Esophagus squamous epithelium (tissue), 5 donors: ENCODE measurements at regions not wholly inside any gene's neighbourhood (a gene's known extent, or its start where the extent isn't known, plus 50 kb on each side); places are given as distances from the start of the nearest gene placed in this dataset.

Experiments
- DNase-seq: peaks from one replicate; lab custom pipeline; 2025; lab: John Stamatoyannopoulos, UW
- H3K27ac ChIP-seq, 4 donors: fragments of 200-600 bp; sonication (generic); one replicate each; pipeline ENCODE4 v1.5.1; 2016 to 2019; ENCODE audit warnings: mild to moderate bottlenecking in 1 of 4
- H3K27me3 ChIP-seq, 4 donors: fragments of 200-600 bp; sonication (generic); 1 replicate in 3 of 4; 2 replicates in 1 of 4; pipeline versions ENCODE4 v1.5.1 to v1.6.0; 2017 to 2021; ENCODE audit warnings: antibody characterized with exemption in 1 of 4
- H3K36me3 ChIP-seq, 3 donors: fragments of 200-600 bp; sonication (generic); one replicate each; pipeline ENCODE4 v1.5.1; 2016 to 2019
- H3K4me1 ChIP-seq, 3 donors: fragments of 200-600 bp; sonication (generic); one replicate each; pipeline ENCODE4 v1.5.1; 2017 to 2019
- H3K4me3 ChIP-seq, 4 donors: fragments of 200-600 bp; sonication (generic); 1 replicate in 3 of 4; 2 replicates in 1 of 4; pipeline ENCODE4 v1.5.1; 2016 to 2019; ENCODE audit warnings: mild to moderate bottlenecking in 2 of 4, moderate library complexity in 1 of 4
- H3K9me3 ChIP-seq, 3 donors: fragments of 200-600 bp; sonication (generic); one replicate each; pipeline ENCODE4 v1.5.1; 2016 to 2019
- CTCF ChIP-seq, 6 experiments: fragments of 450-650 bp in 4 of 6; fragments of 200-600 bp in 2 of 6; sonication (generic) in 2 of 6; IDR thresholded peaks; one replicate each; pipeline ENCODE4 v1.5.1; 2016 to 2019; ENCODE audit warnings: antibody characterized with exemption in 6 of 6, mild to moderate bottlenecking in 4 of 6, moderate library complexity in 4 of 6
- POLR2A ChIP-seq, 4 donors: fragments of 450-650 bp; IDR thresholded peaks; one replicate each; pipeline ENCODE4 v1.6.1; 2017; ENCODE audit warnings: antibody characterized with exemption in 4 of 4, mild to moderate bottlenecking in 4 of 4, moderate library complexity in 3 of 4
- WGBS, 2 donors: methylation state at CpG; one replicate each; pipeline ENCODE4 v1.1.5; 2018; 5-methylcytosine and 5-hydroxymethylcytosine counted together
- intact Hi-C: fragments of 100-400 bp; cut with DNase I; formaldehyde crosslinking; loops from one replicate; pipeline ENCODE4 v1.15.0; 2022
- donor health status: DM: yes; HTN: yes; CAD: no.

- TF ChIP-seq POLR2A (IDR thresholded peaks at IDR 0.05): no peak
- TF ChIP-seq CTCF (IDR thresholded peaks at IDR 0.05): no peak
- no peaks in the 10 kb centered on the region for H3K36me3 ChIP-seq
- DNase-seq: no peak
- H3K27ac ChIP-seq: no peak overlapping the region
- no peak overlapping the region for H3K4me3 ChIP-seq
- no peaks in the 10 kb centered on the region for H3K9me3 ChIP-seq
- 11 to 13% methylated on average over 1 of the region's 1 CpG for WGBS, 2 donors
- H3K27me3 ChIP-seq: no peaks in the 10 kb centered on the region
- H3K4me1 ChIP-seq: no peaks in the 10 kb centered on the region
- intact Hi-C loops: no loop called here
Observed at GRCh38 chr18:5787936-5788335, 107.4 kb downstream of the TMEM200C start.

DNA sequence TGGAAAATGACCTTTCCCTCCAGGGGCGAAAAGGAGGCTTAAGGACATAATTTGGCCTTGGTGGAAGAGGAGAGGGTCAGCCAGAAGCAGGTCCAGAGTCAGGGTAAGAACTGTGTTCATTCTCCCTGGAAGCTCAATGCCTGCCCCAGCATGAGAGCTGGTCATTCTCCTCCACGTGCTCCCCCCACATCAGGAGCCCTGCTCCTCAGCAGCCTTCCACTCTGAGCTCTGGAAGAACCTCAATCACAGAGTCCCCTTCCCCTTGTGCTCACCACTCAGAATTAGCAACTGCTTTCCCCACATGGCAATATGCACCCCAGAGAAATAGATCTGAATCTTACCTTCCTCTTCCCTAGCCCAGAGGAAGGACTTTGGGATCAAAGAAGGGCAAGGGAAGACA, 115.4 kb downstream of the TMEM200C start:
- H3K27ac ChIP-seq: no peak overlapping the region
- H3K9me3 ChIP-seq: no peaks in the 10 kb centered on the region
- H3K36me3 ChIP-seq: no peaks in the 10 kb centered on the region
- WGBS, 2 donors: 11 to 22% methylated on average over 2 of the region's 2 CpGs
- H3K4me1 ChIP-seq: no peaks in the 10 kb centered on the region
- H3K27me3 ChIP-seq: no peaks in the 10 kb centered on the region
- DNase-seq: no peak
- intact Hi-C loops: no loop called here
- TF ChIP-seq POLR2A (IDR thresholded peaks at IDR 0.05) (no peak), CTCF (IDR thresholded peaks at IDR 0.05) (no peak)
- H3K4me3 ChIP-seq: no peak overlapping the region

- Histone ChIP-seq H3K36me3 (no peaks in the 10 kb centered on the region), H3K27ac (peak overlapping the region in 1 of 4 donors; percentile 13), H3K4me1 (no peaks in the 10 kb centered on the region), H3K9me3 (no peaks in the 10 kb centered on the region), H3K4me3 (no peak overlapping the region), H3K27me3 (no peaks in the 10 kb centered on the region)
- TF ChIP-seq POLR2A (IDR thresholded peaks at IDR 0.05): no peak
- TF ChIP-seq CTCF (IDR thresholded peaks at IDR 0.05): no peak
- 45 to 60% methylated on average over 12 to 13 of the region's 14 CpGs for WGBS, 2 donors
- intact Hi-C loops: no loop called here
- no peak for DNase-seq
Observed at GRCh38 chr18:5772306-5773105, 122.8 kb downstream of the TMEM200C start.

DNA sequence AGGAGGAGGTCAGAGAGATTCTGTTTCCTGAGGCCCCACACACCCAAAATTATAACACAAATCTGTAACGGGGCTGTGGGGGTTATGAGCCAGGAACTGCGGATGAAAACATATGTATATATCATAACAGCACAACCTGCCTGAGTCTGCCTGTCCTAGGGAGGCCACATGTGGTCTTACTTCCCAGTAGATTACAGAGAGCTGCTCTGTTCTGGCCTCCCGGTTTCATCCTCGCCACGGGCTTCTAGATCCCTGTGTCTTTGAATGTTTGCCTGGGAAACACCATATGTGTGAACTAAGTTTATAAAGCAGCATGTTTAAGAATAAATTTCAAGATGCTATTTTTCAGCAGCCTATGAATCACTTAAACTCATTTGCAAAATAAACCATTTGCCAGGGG, 124.0 kb downstream of the TMEM200C start:
- H3K4me1 ChIP-seq: no peaks in the 10 kb centered on the region
- H3K36me3 ChIP-seq: no peaks in the 10 kb centered on the region
- no peak for DNase-seq
- intact Hi-C loops: no loop called here
- H3K4me3 ChIP-seq: no peak overlapping the region
- no peak for TF ChIP-seq POLR2A (IDR thresholded peaks at IDR 0.05)
- no peak for TF ChIP-seq CTCF (IDR thresholded peaks at IDR 0.05)
- no peaks in the 10 kb centered on the region for H3K9me3 ChIP-seq
- H3K27ac ChIP-seq: peak overlapping the region in 1 of 4 donors; percentile 13
- 79 to 83% methylated on average over 5 of the region's 5 CpGs for WGBS, 2 donors
- no peaks in the 10 kb centered on the region for H3K27me3 ChIP-seq

DNA sequence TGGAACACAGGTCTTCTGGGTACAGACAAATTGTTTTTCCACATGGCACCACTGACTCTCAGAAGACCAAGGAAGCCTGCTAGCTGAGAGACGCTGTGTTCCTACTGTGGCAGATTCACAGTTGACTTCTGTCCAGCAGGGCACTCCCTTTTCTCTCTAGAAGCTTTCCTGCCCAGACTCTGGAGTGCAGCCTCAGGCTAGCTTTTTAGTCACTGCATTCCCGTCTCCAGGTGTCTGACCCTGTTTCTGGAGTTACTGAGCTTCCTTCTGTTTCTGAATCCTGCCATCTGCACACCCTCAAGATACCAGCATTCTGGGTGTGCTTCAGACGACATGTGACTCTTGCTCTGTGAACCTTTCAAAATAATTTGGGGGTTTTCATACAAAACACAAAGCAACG, 125.1 kb downstream of the TMEM200C start:
- intact Hi-C loops: no loop called here

More for the DNA sequence above, 125.1 kb downstream of the TMEM200C start:
- TF ChIP-seq CTCF (IDR thresholded peaks at IDR 0.05) (no peak), POLR2A (IDR thresholded peaks at IDR 0.05) (no peak)
- Histone ChIP-seq H3K4me3 (no peak overlapping the region), H3K4me1 (no peaks in the 10 kb centered on the region), H3K27ac (no peak overlapping the region), H3K36me3 (no peaks in the 10 kb centered on the region), H3K27me3 (no peaks in the 10 kb centered on the region), H3K9me3 (no peaks in the 10 kb centered on the region)
- no peak for DNase-seq
- 25 to 46% methylated on average over 4 of the region's 4 CpGs for WGBS, 2 donors
